HepG2 (cell line): ENCODE measurements at regions not wholly inside any gene's neighbourhood (a gene's known extent, or its start where the extent isn't known, plus 50 kb on each side); places are given as distances from the start of the nearest gene placed in this dataset.

Experiments
- ATAC-seq: fragments of 200-7000 bp; cut with Tn5 transposase; 3 replicates; pipeline ENCODE4 v1.9.1; 2020; ENCODE audit warnings: mild to moderate bottlenecking, moderate library complexity
- BruUV-seq: library from RNA; stranded (reverse); fragments of 400-500 nt; replicated peaks from 2 replicates; lab custom pipeline; 2021; lab: Mats Ljungman, UMichigan
- CTCF ChIA-PET: fragments of 300-600 bp; formaldehyde crosslinking; extraction: SDS; loops from one replicate; lab custom pipeline; 2021; ENCODE audit warnings: low total read pairs, inconsistent platforms, low intra/inter-chr PET ratio; lab: Yijun Ruan, JAX
- POLR2A ChIA-PET: fragments of 350-600 bp; sonication (Branson Sonifier 250); formaldehyde crosslinking; loops from one replicate; lab custom pipeline; 2020; ENCODE audit warnings: antibody characterized with exemption, inconsistent platforms; lab: Yijun Ruan, JAX
- DNase-seq: peaks from one replicate; pipeline ENCODE4 v3.0.0-alpha.2; 2015; ENCODE audit warnings: low spot score
- FAIRE-seq: peaks from 3 replicates; lab custom pipeline; 2011; peaks lifted over from hg19 to GRCh38; lab: Jason Lieb, UNC
- H2AFZ ChIP-seq: one replicate; pipeline ENCODE4 v1.6.1; 2011; ENCODE audit warnings: low read length, inconsistent platforms
- H3K27ac ChIP-seq: fragments of 300-600 bp; 3 replicates; pipeline ENCODE4 v1.8.0; 2011; ENCODE audit warnings: mixed run types, mild to moderate bottlenecking, mixed read lengths, low read length, inconsistent platforms; ENCODE audit not compliant: insufficient read depth; ENCODE audit errors: extremely low read length
- H3K27me3 ChIP-seq, 2 experiments: fragments of 200-600 bp in 1 of 2; 2 replicates in 1 of 2; 3 replicates in 1 of 2; pipeline versions ENCODE4 v1.6.0 to v1.8.0; 2011; ENCODE audit warnings: low read length in 2 of 2, mild to moderate bottlenecking in 2 of 2, moderate library complexity in 2 of 2, inconsistent platforms in 1 of 2; ENCODE audit not compliant: insufficient read depth in 2 of 2, control insufficient read depth in 1 of 2
- H3K36me3 ChIP-seq, 2 experiments: fragments of 200-600 bp in 1 of 2; replicated peaks in 1 of 2; 2 replicates in 1 of 2; 3 replicates in 1 of 2; pipeline versions ENCODE4 v1.5.1 to v1.8.0; 2011; ENCODE audit warnings: low read length in 2 of 2, inconsistent platforms in 1 of 2; ENCODE audit not compliant: insufficient read depth in 2 of 2, control insufficient read depth in 1 of 2
- H3K4me1 ChIP-seq: 2 replicates; pipeline ENCODE4 v1.5.1; 2012; ENCODE audit warnings: low read length, inconsistent platforms; ENCODE audit not compliant: insufficient read depth
- H3K4me2 ChIP-seq: 2 replicates; pipeline ENCODE4 v1.6.0; 2011; ENCODE audit warnings: low read depth, low read length, inconsistent platforms
- H3K4me3 ChIP-seq, 3 experiments: fragments of 200-600 bp in 1 of 3; sonication (generic), shearing (Covaris generic) in 1 of 3; replicated peaks in 1 of 3; 2 replicates each; pipeline ENCODE4 v1.5.1; 2011 to 2016; ENCODE audit warnings: low read length in 3 of 3, inconsistent platforms in 2 of 3, low read depth in 2 of 3, mild to moderate bottlenecking in 2 of 3, control low read depth in 1 of 3, mixed read lengths in 1 of 3; ENCODE audit not compliant: insufficient read depth in 1 of 3
- H3K79me2 ChIP-seq: one replicate; pipeline ENCODE4 v1.6.1; 2011; ENCODE audit warnings: low read length, inconsistent platforms; ENCODE audit not compliant: insufficient read depth
- H3K9ac ChIP-seq: 2 replicates; pipeline ENCODE4 v1.6.0; 2011; ENCODE audit warnings: mild to moderate bottlenecking, low read depth, low read length, inconsistent platforms; ENCODE audit not compliant: insufficient read depth
- H3K9me3 ChIP-seq: 2 replicates; pipeline ENCODE4 v1.5.1; 2012; ENCODE audit warnings: mild to moderate bottlenecking, low read length
- H4K20me1 ChIP-seq: 2 replicates; pipeline ENCODE4 v1.6.0; 2011; ENCODE audit warnings: inconsistent platforms, mild to moderate bottlenecking, low read length, moderate library complexity; ENCODE audit not compliant: insufficient read depth
- ARNT ChIP-seq: fragments of 450-650 bp; IDR thresholded peaks from 2 replicates; pipeline ENCODE4 v1.6.1; 2017
- CENPBD1 ChIP-seq: sonication (generic); formaldehyde crosslinking; IDR thresholded peaks from 2 replicates; pipeline ENCODE4 v1.8.0; 2022; ENCODE audit warnings: missing genetic modification reagents, low read depth, mild to moderate bottlenecking, borderline replicate concordance
- FOXP1 ChIP-seq, 2 experiments: fragments of 450-650 bp in 1 of 2; IDR thresholded peaks; 2 replicates each; pipeline ENCODE4 v1.6.1; 2017 to 2018; ENCODE audit warnings: antibody characterized with exemption in 1 of 2
- GATA4 ChIP-seq: sonication (generic); IDR thresholded peaks from 2 replicates; pipeline ENCODE4 v1.6.1; 2016; ENCODE audit warnings: antibody characterized with exemption, low read depth, borderline replicate concordance
- HNF4G ChIP-seq, 2 experiments: sonication (generic) in 1 of 2; formaldehyde crosslinking in 1 of 2; IDR thresholded peaks; 2 replicates each; pipeline versions ENCODE4 v1.4.0 to v1.6.1; 2011 to 2020; ENCODE audit warnings: borderline replicate concordance in 2 of 2, low read depth in 2 of 2, mild to moderate bottlenecking in 2 of 2, low read length in 1 of 2, missing genetic modification reagents in 1 of 2, moderate library complexity in 1 of 2
- NFE2L1 ChIP-seq: sonication (generic); formaldehyde crosslinking; IDR thresholded peaks from 2 replicates; pipeline ENCODE4 v1.4.0; 2020; ENCODE audit warnings: missing genetic modification reagents, mild to moderate bottlenecking, borderline replicate concordance
- NFIB ChIP-seq: sonication (generic); formaldehyde crosslinking; IDR thresholded peaks from 2 replicates; pipeline ENCODE4 v1.9.0; 2021; ENCODE audit warnings: missing genetic modification reagents, mild to moderate bottlenecking, borderline replicate concordance
- ONECUT2 ChIP-seq: sonication (generic); formaldehyde crosslinking; IDR thresholded peaks from 2 replicates; pipeline ENCODE4 v1.4.0; 2020; ENCODE audit warnings: missing genetic modification reagents
- PLSCR1 ChIP-seq: sonication (generic); formaldehyde crosslinking; IDR thresholded peaks from 2 replicates; pipeline ENCODE4 v1.5.0; 2020; ENCODE audit warnings: missing genetic modification reagents, mild to moderate bottlenecking, borderline replicate concordance
- RAD21 ChIP-seq: fragments of 450-650 bp; formaldehyde crosslinking; IDR thresholded peaks from 2 replicates; pipeline ENCODE4 v1.5.0; 2020; ENCODE audit warnings: mild to moderate bottlenecking
- SYNCRIP ChIP-seq: fragments of 200-400 bp; formaldehyde crosslinking; IDR thresholded peaks from 2 replicates; pipeline ENCODE4 v1.6.1; 2018; ENCODE audit warnings: mild to moderate bottlenecking, low read depth, low read length; ENCODE audit not compliant: insufficient read depth
- ZC3H13 ChIP-seq: sonication (generic); formaldehyde crosslinking; IDR thresholded peaks from 2 replicates; pipeline ENCODE4 v1.8.1; 2023; ENCODE audit warnings: mild to moderate bottlenecking, missing genetic modification reagents, moderate library complexity
- ZFP62 ChIP-seq: sonication (generic); formaldehyde crosslinking; IDR thresholded peaks from 2 replicates; pipeline ENCODE4 v1.4.0; 2020; ENCODE audit warnings: missing genetic modification reagents
- ZMAT3 ChIP-seq: sonication (generic); formaldehyde crosslinking; conservative IDR thresholded peaks from 2 replicates; pipeline ENCODE4 v1.7.0; 2021; ENCODE audit warnings: missing genetic modification reagents
- ZNF678 ChIP-seq: sonication (generic); formaldehyde crosslinking; IDR thresholded peaks from 2 replicates; pipeline ENCODE4 v1.4.0; 2020; ENCODE audit warnings: mild to moderate bottlenecking, missing genetic modification reagents
- WGBS: methylation state at CpG from one replicate; pipeline ENCODE4 v1.1.6; 2017; ENCODE audit warnings: low lambda C conversion rate; 5-methylcytosine and 5-hydroxymethylcytosine counted together
- in situ Hi-C: cut with HindIII; loops from 2 replicates; pipeline ENCODE4 v1.10.0; 2017; ENCODE audit warnings: low pct_unique_long_range_greater_than_20kb; ENCODE audit not compliant: extremely low pct_ligation_motif_present
- intact Hi-C: fragments of 100-400 bp; cut with micrococcal nuclease; formaldehyde crosslinking; loops from one replicate; pipeline ENCODE4 v1.10.0; 2022; ENCODE audit not compliant: unreplicated experiment
- TF ChIP-seq, protein P1 (sequence below): fragments of 450-650 bp; IDR thresholded peaks from 2 replicates; pipeline ENCODE4 v1.6.1; 2016

DNA sequence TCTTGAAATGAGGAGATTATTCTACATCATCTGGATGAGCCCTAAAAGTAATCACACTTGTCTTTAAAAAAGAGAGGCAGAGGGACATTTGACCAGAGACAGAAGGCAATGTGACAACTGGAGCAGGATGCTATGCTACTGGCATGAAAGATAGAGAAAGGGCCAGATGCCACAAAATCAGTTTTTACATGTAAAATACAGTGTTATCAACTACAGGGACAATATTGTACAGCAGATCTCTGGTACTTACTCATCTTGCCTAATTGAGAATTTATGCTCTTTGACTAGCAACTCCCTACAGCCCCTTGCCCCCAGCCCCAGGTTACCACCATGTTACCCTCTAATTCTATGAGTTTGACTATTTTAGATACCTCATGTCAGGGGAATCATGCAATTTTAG lies 633.4 kb downstream of the LTN1 start:
- no peaks in the 10 kb centered on the region for H3K36me3 ChIP-seq
- no peak for ATAC-seq
- BruUV-seq, result no TSS peak
- ChIA-PET POLR2A (no interaction called here), CTCF (no interaction called here)
- no peak for FAIRE-seq
- no peak overlapping the region for H2AFZ ChIP-seq
- H3K4me2 ChIP-seq, result no peak overlapping the region
- H3K9ac ChIP-seq, result no peak overlapping the region
- in situ Hi-C loops (no loop called here), intact Hi-C loops (no loop called here)
- no peaks in the 10 kb centered on the region for H3K27me3 ChIP-seq
- peaks cover 75% of the 10 kb centered on the region for H3K9me3 ChIP-seq
- H3K4me1 ChIP-seq, result no peaks in the 10 kb centered on the region
- DNase-seq, result no peak
- no peaks in the 10 kb centered on the region for H4K20me1 ChIP-seq
- H3K27ac ChIP-seq, result no peak overlapping the region
- TF ChIP-seq ZMAT3 (CRISPR knock-in tag), result no peak
- TF ChIP-seq CENPBD1, result no peak
- H3K4me3 ChIP-seq, result no peak overlapping the region
- H3K79me2 ChIP-seq, result no peaks in the 10 kb centered on the region

DNA sequence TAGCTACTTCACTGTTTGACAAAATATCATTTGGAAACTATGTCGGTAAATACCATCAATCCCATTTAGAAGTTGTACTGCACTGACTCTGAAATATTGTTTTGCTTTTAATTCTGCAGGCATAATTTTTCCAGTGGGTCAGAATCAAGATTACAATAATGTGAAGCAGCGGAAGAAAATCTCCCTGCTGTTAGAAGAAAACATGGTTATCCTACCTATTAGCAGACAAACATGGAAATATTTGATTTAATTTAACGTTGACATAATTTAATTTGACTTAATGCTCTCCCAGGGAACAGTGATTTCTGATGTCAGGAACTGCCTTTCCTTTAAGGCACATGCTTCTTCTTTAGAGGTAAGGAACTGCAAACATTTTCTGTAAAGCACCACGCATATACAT lies 634.0 kb downstream of the LTN1 start:
- DNase-seq, result no peak
- BruUV-seq, result no TSS peak
- Histone ChIP-seq H3K4me1 (no peaks in the 10 kb centered on the region), H3K27ac (no peak overlapping the region), H3K4me2 (no peak overlapping the region), H3K9ac (no peak overlapping the region), H3K4me3 (no peak overlapping the region), H2AFZ (no peak overlapping the region), H3K79me2 (no peaks in the 10 kb centered on the region), H3K36me3 (no peaks in the 10 kb centered on the region), H3K27me3 (no peaks in the 10 kb centered on the region), H4K20me1 (no peaks in the 10 kb centered on the region), H3K9me3 (peaks cover 76% of the 10 kb centered on the region)
- ATAC-seq, result no peak
- CTCF ChIA-PET, result no interaction called here
- WGBS, result 31% methylated on average over 4 of the region's 4 CpGs
- intact Hi-C loops, result no loop called here
- in situ Hi-C loops, result no loop called here
- no peak for TF ChIP-seq NFE2L1
- TF ChIP-seq, protein P1, sequence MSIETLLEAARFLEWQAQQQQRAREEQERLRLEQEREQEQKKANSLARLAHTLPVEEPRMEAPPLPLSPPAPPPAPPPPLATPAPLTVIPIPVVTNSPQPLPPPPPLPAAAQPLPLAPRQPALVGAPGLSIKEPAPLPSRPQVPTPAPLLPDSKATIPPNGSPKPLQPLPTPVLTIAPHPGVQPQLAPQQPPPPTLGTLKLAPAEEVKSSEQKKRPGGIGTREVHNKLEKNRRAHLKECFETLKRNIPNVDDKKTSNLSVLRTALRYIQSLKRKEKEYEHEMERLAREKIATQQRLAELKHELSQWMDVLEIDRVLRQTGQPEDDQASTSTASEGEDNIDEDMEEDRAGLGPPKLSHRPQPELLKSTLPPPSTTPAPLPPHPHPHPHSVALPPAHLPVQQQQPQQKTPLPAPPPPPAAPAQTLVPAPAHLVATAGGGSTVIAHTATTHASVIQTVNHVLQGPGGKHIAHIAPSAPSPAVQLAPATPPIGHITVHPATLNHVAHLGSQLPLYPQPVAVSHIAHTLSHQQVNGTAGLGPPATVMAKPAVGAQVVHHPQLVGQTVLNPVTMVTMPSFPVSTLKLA, result no peak
- TF ChIP-seq FOXP1 (IDR thresholded peaks at IDR 0.05), result no peak
- no peak for TF ChIP-seq FOXP1 (CRISPR knock-in tag; IDR thresholded peaks at IDR 0.05)
- no peak for TF ChIP-seq ONECUT2 (CRISPR knock-in tag)
- no peak for TF ChIP-seq PLSCR1
- TF ChIP-seq ZC3H13 (CRISPR knock-in tag), result no peak
- TF ChIP-seq NFIB (CRISPR knock-in tag), result no peak
- TF ChIP-seq GATA4, result no peak
- TF ChIP-seq ZNF678, result no peak
- no peak for TF ChIP-seq RAD21 (CRISPR knock-in tag)
- no peak for TF ChIP-seq ARNT
- TF ChIP-seq HNF4G (IDR thresholded peaks at IDR 0.05; ENCODE audit: borderline replicate concordance, low read depth, low read length), result no peak
- TF ChIP-seq HNF4G (CRISPR knock-in tag; IDR thresholded peaks at IDR 0.05; ENCODE audit: borderline replicate concordance, low read depth), result no peak
- TF ChIP-seq ZFP62 (CRISPR knock-in tag), result no peak
- TF ChIP-seq SYNCRIP, result no peak
- FAIRE-seq, result no peak
- POLR2A ChIA-PET, result no interaction called here
